ENCODE measurements at regions not wholly inside any gene's neighbourhood (a gene's known extent, or its start where the extent isn't known, plus 50 kb on each side); places are given as distances from the start of the nearest gene placed in this dataset.

- TF ChIP-seq POLR2A (IDR thresholded peaks at IDR 0.05; ENCODE audit: low read length), result no peak
- TF ChIP-seq GATA1 (IDR thresholded peaks at IDR 0.05; ENCODE audit: low read depth, low read length), result no peak
These were observed 51.7 kb upstream of the ATP8A1 start for GRCh38 chr4:42708625-42709024.
